Trophoblast cell (in vitro differentiated cells and primary cell): ENCODE measurements at regions not wholly inside any gene's neighbourhood (a gene's known extent, or its start where the extent isn't known, plus 50 kb on each side); places are given as distances from the start of the nearest gene placed in this dataset.

ENCODE experiments used
- DNase-seq, 2 donors: peaks; one replicate each; pipeline ENCODE4 v3.0.0-alpha.2; 2016
- H2AFZ ChIP-seq: 2 replicates; pipeline ENCODE4 v1.6.1; 2013; ENCODE audit warnings: low read length, moderate library complexity, mild to moderate bottlenecking; ENCODE audit not compliant: insufficient read depth, poor library complexity
- H2AK5ac ChIP-seq: 2 replicates; pipeline ENCODE4 v1.6.1; 2013; ENCODE audit warnings: mild to moderate bottlenecking, low read length
- H2BK120ac ChIP-seq: 2 replicates; pipeline ENCODE4 v1.6.1; 2013; ENCODE audit warnings: low read length, mild to moderate bottlenecking, moderate library complexity; ENCODE audit not compliant: insufficient read depth, poor library complexity
- H2BK12ac ChIP-seq: 2 replicates; pipeline ENCODE4 v1.6.1; 2013; ENCODE audit warnings: mild to moderate bottlenecking, low read length, moderate library complexity
- H2BK5ac ChIP-seq: 2 replicates; pipeline ENCODE4 v1.6.1; 2013; ENCODE audit warnings: low read length, low read depth, moderate library complexity, mild to moderate bottlenecking; ENCODE audit not compliant: poor library complexity
- H3K14ac ChIP-seq: 2 replicates; pipeline ENCODE4 v1.6.1; 2013; ENCODE audit warnings: mild to moderate bottlenecking, low read length
- H3K18ac ChIP-seq: 2 replicates; pipeline ENCODE4 v1.6.1; 2013; ENCODE audit warnings: mild to moderate bottlenecking, low read length
- H3K23ac ChIP-seq: 2 replicates; pipeline ENCODE4 v1.6.1; 2013; ENCODE audit warnings: low read length
- H3K27ac ChIP-seq: 2 replicates; pipeline ENCODE4 v1.5.1; 2013; ENCODE audit warnings: low read depth, mild to moderate bottlenecking, inconsistent platforms, low read length, moderate library complexity
- H3K27me3 ChIP-seq: 2 replicates; pipeline ENCODE4 v1.6.1; 2013; ENCODE audit warnings: inconsistent platforms, mild to moderate bottlenecking, low read length, moderate library complexity; ENCODE audit not compliant: insufficient read depth
- H3K36me3 ChIP-seq, 2 experiments: 1 replicate in 1 of 2; 2 replicates in 1 of 2; pipeline ENCODE4 v1.6.1; 2013; ENCODE audit warnings: low read length in 2 of 2, mild to moderate bottlenecking in 2 of 2, moderate library complexity in 1 of 2; ENCODE audit not compliant: insufficient read depth in 2 of 2, control insufficient read depth in 1 of 2
- H3K4ac ChIP-seq: 2 replicates; pipeline ENCODE4 v1.6.1; 2013; ENCODE audit warnings: low read depth, mild to moderate bottlenecking, low read length, moderate library complexity
- H3K4me1 ChIP-seq, 2 experiments: 1 replicate in 1 of 2; 2 replicates in 1 of 2; pipeline ENCODE4 v1.6.1; 2013; ENCODE audit warnings: low read length in 2 of 2, mild to moderate bottlenecking in 2 of 2, moderate library complexity in 1 of 2; ENCODE audit not compliant: insufficient read depth in 2 of 2, control insufficient read depth in 1 of 2
- H3K4me2 ChIP-seq: 2 replicates; pipeline ENCODE4 v1.6.1; 2013; ENCODE audit warnings: inconsistent platforms, mild to moderate bottlenecking, low read length, moderate library complexity
- H3K4me3 ChIP-seq: 2 replicates; pipeline ENCODE4 v1.5.1; 2013; ENCODE audit warnings: mild to moderate bottlenecking, low read depth, low read length, inconsistent platforms
- H3K79me1 ChIP-seq: one replicate; pipeline ENCODE4 v1.6.1; 2013; ENCODE audit warnings: low read length
- H3K79me2 ChIP-seq: 2 replicates; pipeline ENCODE4 v1.6.1; 2013; ENCODE audit warnings: low read length, mild to moderate bottlenecking; ENCODE audit not compliant: control insufficient read depth, insufficient read depth, poor library complexity
- H3K9ac ChIP-seq: 2 replicates; pipeline ENCODE4 v1.6.1; 2013; ENCODE audit warnings: mild to moderate bottlenecking, low read length
- H3K9me3 ChIP-seq: 2 replicates; pipeline ENCODE4 v1.6.1; 2013; ENCODE audit warnings: low read depth, mild to moderate bottlenecking, control low read depth, inconsistent platforms, low read length; ENCODE audit not compliant: insufficient read depth
- H4K12ac ChIP-seq: 2 replicates; pipeline ENCODE4 v1.6.1; 2013; ENCODE audit warnings: low read depth, mild to moderate bottlenecking, low read length, moderate library complexity
- H4K8ac ChIP-seq: 2 replicates; pipeline ENCODE4 v1.6.1; 2013; ENCODE audit warnings: low read depth, mild to moderate bottlenecking, low read length, moderate library complexity
- H4K91ac ChIP-seq: one replicate; pipeline ENCODE4 v1.6.1; 2013; ENCODE audit warnings: low read depth, mild to moderate bottlenecking, low read length, moderate library complexity
- WGBS: extraction: QIAGEN DNeasy Blood & Tissue Kit; methylation state at CpG from one replicate; pipeline ENCODE4 v1.1.7; 2013; ENCODE audit warnings: missing lambda C conversion rate; ENCODE audit not compliant: insufficient read length, insufficient coverage; ENCODE audit errors: extremely low coverage; 5-methylcytosine and 5-hydroxymethylcytosine counted together

GRCh38 chr4:156101571-156101970, 147.9 kb upstream of the CTSO start:
- Histone ChIP-seq H3K27me3 (no peaks in the 10 kb centered on the region), H2BK120ac (no peak overlapping the region), H3K9me3 (no peaks in the 10 kb centered on the region), H3K79me2 (no peaks in the 10 kb centered on the region), H3K23ac (no peak overlapping the region), H3K4me2 (no peak overlapping the region), H4K8ac (no peak overlapping the region), H3K4ac (no peak overlapping the region), H3K4me1 (no peaks in the 10 kb centered on the region), H4K12ac (no peak overlapping the region), H3K27ac (no peak overlapping the region), H3K36me3 (no peaks in the 10 kb centered on the region), H2AFZ (no peak overlapping the region), H3K79me1 (no peaks in the 10 kb centered on the region), H3K18ac (no peak overlapping the region), H4K91ac (no peak overlapping the region), H3K14ac (no peak overlapping the region), H2BK5ac (no peak overlapping the region), H2BK12ac (no peak overlapping the region), H3K9ac (no peak overlapping the region), H2AK5ac (no peak overlapping the region), H3K4me3 (no peak overlapping the region)
- no CpG with 5 or more reads among the region's 1 CpG for WGBS
- no peak for DNase-seq

GRCh38 chr4:156100651-156101050, 147.0 kb upstream of the CTSO start:
- Histone ChIP-seq H2AFZ (no peak overlapping the region), H4K12ac (no peak overlapping the region), H3K23ac (no peak overlapping the region), H3K9me3 (no peaks in the 10 kb centered on the region), H3K4ac (no peak overlapping the region), H2BK120ac (no peak overlapping the region), H3K14ac (no peak overlapping the region), H3K79me1 (no peaks in the 10 kb centered on the region), H3K9ac (no peak overlapping the region), H3K27me3 (no peaks in the 10 kb centered on the region), H3K4me1 (no peaks in the 10 kb centered on the region), H2BK5ac (no peak overlapping the region), H3K27ac (no peak overlapping the region), H4K91ac (no peak overlapping the region), H3K4me2 (no peak overlapping the region), H2AK5ac (no peak overlapping the region), H3K18ac (no peak overlapping the region), H4K8ac (no peak overlapping the region), H3K79me2 (no peaks in the 10 kb centered on the region), H3K36me3 (no peaks in the 10 kb centered on the region), H2BK12ac (no peak overlapping the region), H3K4me3 (no peak overlapping the region)
- DNase-seq: no peak

- no CpG with 5 or more reads among the region's 4 CpGs for WGBS
- no peak for DNase-seq
- Histone ChIP-seq H3K27me3 (no peaks in the 10 kb centered on the region), H2AFZ (no peak overlapping the region), H3K9ac (no peak overlapping the region), H3K4me2 (no peak overlapping the region), H3K79me2 (no peaks in the 10 kb centered on the region), H3K14ac (no peak overlapping the region), H3K18ac (no peak overlapping the region), H3K23ac (no peak overlapping the region), H3K4ac (no peak overlapping the region), H3K4me3 (no peak overlapping the region), H3K79me1 (no peaks in the 10 kb centered on the region), H4K12ac (no peak overlapping the region), H2BK5ac (no peak overlapping the region), H2AK5ac (no peak overlapping the region), H2BK12ac (no peak overlapping the region), H3K36me3 (no peaks in the 10 kb centered on the region), H4K8ac (no peak overlapping the region), H3K4me1 (no peaks in the 10 kb centered on the region), H4K91ac (no peak overlapping the region), H3K27ac (no peak overlapping the region), H2BK120ac (no peak overlapping the region), H3K9me3 (no peaks in the 10 kb centered on the region)
These were observed 145.1 kb upstream of the CTSO start for GRCh38 chr4:156098805-156099204.

- Histone ChIP-seq H2AK5ac (no peak overlapping the region), H3K9ac (no peak overlapping the region), H3K14ac (no peak overlapping the region), H3K4me3 (no peak overlapping the region), H3K9me3 (no peaks in the 10 kb centered on the region), H3K79me1 (no peaks in the 10 kb centered on the region), H3K27me3 (no peaks in the 10 kb centered on the region), H2BK120ac (no peak overlapping the region), H4K8ac (no peak overlapping the region), H4K91ac (no peak overlapping the region), H2BK5ac (no peak overlapping the region), H2BK12ac (no peak overlapping the region), H3K18ac (no peak overlapping the region), H3K79me2 (no peaks in the 10 kb centered on the region), H3K4me2 (no peak overlapping the region), H3K36me3 (no peaks in the 10 kb centered on the region), H3K4me1 (no peaks in the 10 kb centered on the region), H4K12ac (no peak overlapping the region), H3K23ac (no peak overlapping the region), H3K27ac (no peak overlapping the region), H3K4ac (no peak overlapping the region), H2AFZ (no peak overlapping the region)
- DNase-seq: no peak
These were observed 131.4 kb upstream of the CTSO start for GRCh38 chr4:156085100-156085499.

GRCh38 chr4:156084373-156084772, 130.7 kb upstream of the CTSO start:
- Histone ChIP-seq H3K36me3 (no peaks in the 10 kb centered on the region), H3K27ac (no peak overlapping the region), H3K4me1 (no peaks in the 10 kb centered on the region), H4K12ac (no peak overlapping the region), H3K79me2 (no peaks in the 10 kb centered on the region), H3K9me3 (no peaks in the 10 kb centered on the region), H3K4ac (no peak overlapping the region), H2BK5ac (no peak overlapping the region), H3K23ac (no peak overlapping the region), H3K79me1 (no peaks in the 10 kb centered on the region), H4K8ac (no peak overlapping the region), H3K18ac (no peak overlapping the region), H3K4me3 (no peak overlapping the region), H2BK120ac (no peak overlapping the region), H2AK5ac (no peak overlapping the region), H2BK12ac (no peak overlapping the region), H4K91ac (no peak overlapping the region), H3K4me2 (no peak overlapping the region), H3K14ac (no peak overlapping the region), H3K9ac (no peak overlapping the region), H3K27me3 (no peaks in the 10 kb centered on the region), H2AFZ (no peak overlapping the region)
- no CpG with 5 or more reads among the region's 1 CpG for WGBS
- DNase-seq: no peak
